ENCODE measurements at regions not wholly inside any gene's neighbourhood (a gene's known extent, or its start where the extent isn't known, plus 50 kb on each side); places are given as distances from the start of the nearest gene placed in this dataset.

DNA sequence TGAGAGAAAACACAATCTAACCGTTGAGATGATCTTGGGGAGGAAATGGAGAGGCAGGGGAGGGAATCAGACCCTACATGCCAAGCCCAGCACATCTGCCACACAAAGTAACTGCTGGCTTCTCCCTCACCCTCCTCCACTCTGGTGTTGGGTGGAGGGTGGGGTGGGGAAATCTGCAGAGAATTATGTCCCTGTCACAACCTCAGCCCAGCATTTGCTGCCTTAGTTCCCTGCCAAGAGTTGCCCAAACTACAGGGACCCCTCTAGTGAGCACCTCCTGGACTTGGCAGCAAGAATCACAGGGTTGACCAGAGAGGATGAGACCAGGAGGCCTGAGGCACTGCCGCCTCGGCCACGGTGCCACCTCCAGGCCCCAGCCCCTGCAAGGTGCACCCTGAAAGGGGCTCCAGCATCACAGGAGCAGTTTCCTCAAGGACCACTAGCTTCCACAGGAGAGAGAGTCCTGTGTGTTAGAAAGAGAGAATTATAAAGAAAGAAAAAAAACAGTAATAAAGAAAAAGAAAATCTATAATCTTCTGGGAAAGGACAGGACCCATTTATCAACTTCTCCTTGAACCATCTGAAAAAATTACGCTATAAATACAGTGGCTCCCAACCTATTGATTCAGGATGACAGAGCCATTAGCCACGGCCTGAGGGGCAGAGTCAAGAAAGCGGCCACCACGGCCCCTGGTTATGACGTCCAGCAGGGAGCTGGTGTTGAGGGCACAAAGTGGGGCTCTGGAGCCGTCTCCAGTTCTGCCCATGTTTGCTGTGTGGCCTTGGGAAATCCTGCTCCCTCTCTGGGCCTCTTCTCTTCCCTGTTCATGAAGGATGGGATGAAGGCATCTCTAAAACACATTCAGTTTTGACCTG is 451.7 kb downstream of the MATN1 start:
- DNase-seq = no peak

DNA sequence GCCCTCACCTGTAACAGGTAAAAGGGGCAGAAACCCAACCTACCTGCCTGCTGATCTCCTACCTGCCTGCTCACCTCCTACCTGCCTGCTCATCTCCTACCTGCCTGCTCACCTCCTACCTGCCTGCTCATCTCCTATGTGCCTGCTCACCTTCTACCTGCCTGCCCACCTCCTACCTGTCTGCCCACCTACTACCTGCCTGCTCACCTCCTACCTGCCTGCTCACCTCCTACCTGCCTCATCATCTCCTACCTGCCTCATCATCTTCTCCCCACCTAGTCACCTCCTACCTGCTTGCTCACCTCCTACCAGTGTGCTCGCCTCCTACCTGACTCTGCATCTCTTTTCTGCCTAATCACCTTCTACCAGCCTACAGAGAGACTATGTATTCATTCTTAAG is 452.9 kb downstream of the MATN1 start:
- no peak for DNase-seq

DNA sequence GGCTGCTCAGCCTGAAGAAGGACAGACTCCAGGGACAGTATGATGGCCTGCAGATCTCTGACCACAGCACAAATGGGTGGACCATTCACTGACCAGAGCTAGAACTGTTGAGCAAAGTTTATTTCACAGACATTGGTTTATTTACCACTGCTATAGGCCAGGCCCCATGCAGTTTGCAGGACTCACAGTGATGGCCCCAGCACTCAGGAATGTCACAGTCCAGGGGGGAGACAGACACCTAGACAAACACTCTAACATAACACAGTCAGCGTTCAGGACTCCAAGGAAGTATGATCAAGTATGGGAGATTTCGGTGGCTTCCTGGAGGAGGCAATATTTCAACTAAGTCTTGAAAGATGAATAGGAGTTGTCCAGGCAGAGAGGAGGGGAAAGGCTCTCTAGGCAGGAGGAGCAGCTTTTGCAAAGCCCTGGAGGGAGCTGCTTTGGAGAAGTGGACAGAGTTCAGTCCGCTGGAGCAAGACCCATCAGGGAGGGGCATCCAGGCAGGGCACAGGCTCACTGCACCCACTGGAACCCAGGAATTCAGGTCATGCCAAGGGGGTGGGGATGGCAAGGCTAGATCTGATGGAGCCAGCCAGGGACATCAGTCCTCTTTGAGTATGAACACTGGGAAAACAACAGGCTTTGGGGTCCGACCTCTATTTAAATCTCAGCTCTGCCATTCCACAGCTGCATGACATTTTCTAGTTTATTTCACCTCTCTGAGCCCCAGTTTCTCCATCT is 454.3 kb downstream of the MATN1 start:
- no peak for DNase-seq

DNA sequence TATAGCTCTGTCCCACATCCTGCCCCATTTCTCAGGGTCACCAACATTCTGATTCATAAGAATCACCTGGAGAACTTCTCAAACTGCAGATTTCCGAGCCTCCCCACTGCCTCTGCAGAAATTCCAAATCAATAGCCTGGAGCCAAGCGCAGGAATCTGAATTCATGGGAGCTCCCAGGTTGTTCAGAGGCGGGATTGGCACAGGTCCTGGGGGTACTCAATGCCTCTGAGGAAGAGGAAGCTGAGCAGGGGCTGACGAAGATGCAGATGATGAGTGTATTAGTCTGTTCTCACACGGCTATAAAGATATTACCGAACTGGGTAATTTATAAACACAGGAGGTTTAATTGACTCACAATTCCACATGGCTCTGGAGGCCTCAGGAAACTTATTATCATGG is 455.5 kb downstream of the MATN1 start:
- DNase-seq = no peak

DNA sequence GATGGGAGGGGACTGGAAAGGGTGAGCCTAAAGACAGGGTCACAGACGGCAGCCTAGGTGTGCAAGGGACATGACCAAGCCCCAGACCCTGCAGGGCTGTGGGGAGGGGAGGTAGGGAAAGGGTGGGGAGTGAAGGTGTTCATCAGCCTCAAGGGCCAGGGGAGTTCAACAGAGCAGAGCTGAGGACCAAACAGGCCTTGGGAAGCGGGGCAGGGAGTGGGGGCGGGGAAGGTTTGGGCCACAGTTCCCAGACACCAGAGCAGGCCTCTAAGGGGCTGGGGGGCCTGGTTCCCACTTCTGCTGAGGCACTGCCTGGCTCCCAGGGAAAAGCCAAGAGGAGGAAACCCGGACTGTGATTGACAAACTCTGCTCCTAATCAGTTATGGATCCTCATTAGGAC is 456.3 kb downstream of the MATN1 start:
- DNase-seq = no peak

DNA sequence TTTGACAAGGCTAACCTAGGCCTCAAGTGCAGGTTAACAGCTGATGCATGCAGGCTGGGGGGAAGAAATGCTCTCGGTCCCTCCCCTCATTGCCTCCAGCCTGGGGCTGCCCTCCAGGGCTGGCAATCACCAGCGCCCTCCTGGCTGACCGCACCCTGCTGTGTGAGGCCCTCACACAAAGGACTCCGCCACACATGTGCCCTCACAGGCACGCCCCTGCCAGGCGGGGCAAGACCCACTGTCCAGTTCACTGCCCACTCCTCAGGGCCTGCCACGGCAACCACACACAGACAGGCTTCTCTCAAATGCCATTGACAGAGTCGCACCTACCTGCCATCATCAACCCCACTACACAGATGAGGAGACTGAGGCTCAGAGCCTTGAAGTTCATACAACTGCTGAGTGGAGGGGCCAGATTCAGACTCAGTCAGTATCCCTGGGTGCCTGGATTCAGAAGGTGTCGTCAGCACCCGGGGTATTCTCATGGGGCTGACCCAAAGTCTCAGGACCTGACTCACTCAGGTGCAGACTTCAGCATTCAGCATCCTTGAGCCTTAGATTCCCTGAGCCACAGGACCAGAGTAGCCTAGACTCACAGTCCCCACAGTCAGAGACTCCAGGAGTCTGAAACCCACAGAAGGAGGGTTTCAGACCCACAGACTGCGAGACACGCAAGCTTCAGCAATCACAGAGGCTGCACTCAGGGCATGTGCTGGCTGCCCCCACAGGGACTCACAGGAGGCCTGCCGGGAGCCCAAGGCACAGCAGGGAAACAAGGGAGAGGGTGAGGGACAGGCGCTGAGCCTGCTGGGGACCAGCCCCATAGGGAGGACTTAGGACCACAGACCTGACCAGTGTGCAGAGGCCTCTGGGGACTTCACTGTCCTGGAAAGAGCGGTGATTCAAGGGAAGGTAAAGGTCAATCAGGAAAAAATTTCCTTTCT is 458.0 kb downstream of the MATN1 start:
- DNase-seq = no peak

DNA sequence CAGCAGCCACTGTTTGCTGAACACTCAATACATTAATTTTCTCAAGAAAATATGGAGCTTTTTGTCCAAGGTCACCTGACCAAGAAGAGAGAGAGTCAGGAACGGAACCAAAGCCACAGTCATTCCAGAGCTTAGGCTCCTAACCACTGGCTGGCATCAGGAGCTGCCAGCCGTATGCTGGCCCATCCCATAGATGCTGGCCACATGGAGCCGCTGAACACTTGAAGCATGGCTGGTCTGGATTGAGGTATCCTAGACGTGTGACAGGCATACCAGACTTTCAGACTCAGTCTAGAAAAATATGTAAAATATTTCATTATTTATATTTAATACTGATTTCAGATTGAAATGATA is 458.7 kb downstream of the MATN1 start:
- no peak for DNase-seq

DNA sequence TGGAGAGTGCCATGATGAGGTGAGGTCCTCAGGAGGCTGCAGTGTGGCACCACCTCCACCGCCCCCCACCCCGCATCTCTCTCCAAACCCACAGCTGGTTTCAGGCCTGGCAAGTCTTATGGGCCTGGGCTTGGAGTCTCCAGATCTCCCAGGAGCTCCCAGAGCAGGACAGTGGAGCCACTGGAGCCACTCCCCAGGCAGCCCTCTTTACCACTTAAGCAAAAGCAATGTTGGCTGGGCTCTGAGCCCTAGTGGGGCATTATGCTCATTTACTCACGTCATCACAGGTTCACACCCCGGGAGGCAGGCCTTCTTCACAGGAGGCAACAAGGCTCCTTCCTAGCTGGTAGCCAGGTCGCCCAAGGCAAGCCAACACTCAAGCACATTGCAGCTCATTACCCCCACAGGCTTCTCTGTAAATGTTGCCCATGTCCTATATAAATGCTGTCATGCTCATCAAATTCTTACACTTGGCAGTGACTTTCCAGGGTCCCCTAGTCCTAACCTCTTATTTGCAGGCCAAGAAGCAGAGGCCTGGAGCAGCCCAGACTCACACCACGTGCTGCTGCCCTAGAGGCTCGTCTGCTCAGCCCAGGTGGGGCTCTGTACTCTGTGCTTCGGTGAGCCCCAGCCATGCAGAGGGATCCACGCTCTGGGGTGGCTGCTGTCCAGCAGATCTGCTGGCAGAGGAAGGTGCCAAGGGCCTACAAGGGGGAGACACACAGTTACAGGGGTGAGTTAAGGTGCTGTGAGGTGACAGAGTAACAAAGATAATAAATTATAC is 459.3 kb downstream of the MATN1 start:
- DNase-seq = no peak

DNA sequence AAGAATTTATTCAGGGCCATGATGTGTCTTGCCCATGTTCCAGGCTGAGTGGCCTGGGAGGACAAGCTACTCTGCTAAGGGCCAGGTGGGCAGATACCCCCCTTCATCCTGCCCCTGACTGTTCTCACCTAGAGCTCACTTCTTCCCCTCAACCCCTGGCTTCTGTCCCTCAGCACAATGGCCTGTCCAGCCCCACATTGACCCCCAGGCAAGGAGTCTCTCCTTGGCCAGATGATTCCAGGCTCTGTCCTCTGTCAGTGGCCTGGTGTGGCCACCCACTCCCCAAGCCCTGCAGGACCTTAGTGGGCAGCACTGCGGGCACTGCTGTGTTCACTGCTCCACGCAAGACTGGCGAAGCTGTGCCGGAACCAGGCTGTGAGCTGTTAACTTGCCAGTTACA is 460.0 kb downstream of the MATN1 start:
- no peak for DNase-seq

DNA sequence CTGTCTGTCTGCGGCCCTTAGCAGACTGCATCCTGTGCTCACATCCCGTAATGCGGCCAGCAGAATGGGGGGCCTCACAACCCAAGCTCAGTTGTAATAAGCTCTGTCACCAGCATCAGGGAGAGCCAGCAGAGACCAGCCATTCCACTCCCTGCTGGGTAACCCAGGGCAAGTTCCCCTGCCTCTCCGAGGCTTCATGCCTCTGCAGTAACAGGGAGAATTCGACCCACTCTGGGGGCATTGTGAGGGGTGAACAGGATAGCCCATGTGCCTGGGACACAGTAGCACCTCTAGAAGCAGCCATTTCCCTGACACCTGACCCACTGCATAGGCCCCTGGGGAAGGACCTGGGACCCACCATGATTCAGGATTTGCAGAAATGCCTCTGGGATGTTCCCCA is 461.2 kb downstream of the MATN1 start:
- no peak for DNase-seq

DNA sequence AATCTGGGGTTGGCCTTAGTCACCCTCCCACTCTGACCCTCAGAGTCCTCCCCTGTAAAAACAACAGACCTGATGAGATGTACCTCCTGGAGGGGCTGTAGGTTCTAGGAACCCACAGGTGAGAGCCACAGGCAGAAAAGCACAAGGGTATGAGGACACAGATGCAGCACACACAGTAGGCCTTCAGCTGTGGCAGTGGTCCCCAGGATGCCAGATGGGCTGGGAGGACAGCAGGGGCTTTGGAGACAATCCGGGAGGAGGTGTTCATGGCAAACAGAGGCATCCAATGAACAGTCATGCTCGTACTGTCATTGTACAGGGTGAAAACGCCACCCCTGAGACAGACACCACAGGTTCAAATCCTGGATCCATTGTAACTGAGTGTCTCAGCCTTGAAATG is 463.1 kb downstream of the MATN1 start:
- DNase-seq = no peak

DNA sequence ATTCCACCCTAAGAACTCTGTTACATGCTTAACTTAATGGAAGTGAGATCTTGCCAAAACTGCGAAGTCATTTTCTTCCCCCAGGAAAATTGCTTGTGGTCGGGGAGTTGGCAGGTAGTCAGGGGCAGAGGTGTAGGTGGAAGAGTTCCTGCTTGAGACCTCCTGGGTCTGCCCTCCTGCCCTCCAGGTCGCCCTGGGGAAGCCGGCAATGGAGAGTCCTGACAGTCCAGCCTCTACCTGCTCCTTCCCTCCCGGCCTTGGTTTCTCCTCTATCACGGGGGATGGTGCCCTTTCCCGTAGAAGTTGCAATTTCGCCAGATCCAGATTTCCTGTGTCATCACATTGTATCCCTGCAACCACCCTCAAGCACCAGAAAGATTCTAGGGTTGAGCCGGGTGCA is 463.8 kb downstream of the MATN1 start:
- DNase-seq = no peak

DNA sequence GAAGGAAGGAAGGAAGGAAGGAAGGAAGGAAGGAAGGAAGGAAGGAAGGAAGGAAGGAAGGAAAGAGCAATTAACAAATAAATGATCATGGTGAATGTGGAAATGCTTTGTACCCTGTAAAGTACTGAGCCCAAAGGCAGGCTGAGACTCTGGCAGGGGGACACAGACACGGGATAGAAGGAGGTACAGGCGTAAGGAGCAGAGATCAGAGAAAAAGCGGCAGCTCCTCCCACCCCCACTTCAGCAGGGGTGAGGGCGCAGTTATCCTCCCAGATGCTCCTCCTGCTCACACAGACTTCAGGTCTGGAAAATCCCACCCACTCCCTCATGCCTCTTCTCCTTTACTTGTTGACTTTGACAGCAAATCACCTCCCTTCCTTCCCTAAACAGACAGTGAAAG is 464.5 kb downstream of the MATN1 start:
- DNase-seq = no peak

DNA sequence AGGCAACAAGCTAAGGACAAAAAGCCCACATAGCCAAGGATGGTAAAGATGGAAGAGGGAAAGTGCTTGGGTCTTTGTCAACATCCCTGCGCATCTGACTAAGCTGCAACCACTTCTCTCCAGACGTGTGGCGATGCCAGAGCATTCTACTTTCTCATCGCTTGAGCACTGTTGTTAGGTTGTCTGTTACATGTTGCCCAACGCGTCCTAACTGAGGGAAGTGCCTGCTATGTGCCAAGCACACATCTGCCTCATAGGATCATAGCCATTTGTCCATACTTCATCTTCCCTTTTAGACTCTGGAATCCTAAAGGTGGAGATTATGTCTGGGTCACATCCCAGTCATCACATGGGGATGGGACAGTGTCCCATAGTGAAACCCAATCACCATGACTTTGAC is 464.9 kb downstream of the MATN1 start:
- DNase-seq = no peak

DNA sequence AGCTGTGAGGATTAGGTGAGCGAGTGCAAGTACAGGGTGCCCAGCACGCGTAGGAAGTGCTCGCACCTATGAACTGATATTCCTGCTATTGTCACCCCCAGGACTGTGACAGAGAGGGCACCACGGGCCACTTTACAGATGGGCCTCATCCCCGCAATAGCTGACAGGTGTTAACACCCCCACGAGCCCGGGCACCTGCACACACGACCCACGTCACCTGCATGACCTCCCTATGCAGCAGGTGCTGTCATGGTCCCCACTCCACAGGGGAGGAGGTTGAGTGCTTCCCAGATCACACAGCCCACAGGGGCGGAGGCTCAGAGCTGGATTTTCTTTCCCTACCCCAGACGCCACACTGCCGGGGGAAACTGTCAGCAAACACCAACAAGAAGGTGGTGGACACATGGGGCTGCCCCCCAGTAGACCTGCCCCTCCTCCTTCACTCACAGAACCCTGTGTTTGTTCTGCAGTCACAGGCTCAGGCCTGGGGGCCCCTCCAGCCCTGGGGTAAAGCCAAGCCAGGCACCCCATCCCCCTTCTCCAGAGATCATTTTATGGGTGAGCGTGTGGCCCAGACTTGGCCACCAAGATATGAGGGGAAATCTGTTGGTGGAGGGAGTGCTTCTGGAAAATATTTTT is 465.5 kb downstream of the MATN1 start:
- DNase-seq = no peak

DNA sequence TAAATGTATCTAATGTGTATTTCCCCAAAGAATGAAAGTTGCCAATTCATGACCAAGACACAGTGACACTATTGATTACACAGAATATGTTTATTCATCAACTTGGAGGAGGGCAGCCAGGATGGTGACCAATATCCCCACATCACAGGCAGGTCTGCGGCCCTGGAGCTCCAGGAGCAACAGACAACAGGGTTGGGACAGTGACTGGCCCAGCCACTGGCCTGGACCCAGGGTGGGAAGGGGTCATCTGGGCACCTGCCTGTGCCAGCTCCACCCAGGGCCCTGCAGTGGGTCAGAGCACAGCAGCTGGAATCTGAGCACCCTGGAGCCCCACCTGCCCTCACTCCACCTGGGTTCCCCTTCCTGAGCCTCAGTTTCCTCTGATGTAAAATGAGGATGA is 466.1 kb downstream of the MATN1 start:
- no peak for DNase-seq

DNA sequence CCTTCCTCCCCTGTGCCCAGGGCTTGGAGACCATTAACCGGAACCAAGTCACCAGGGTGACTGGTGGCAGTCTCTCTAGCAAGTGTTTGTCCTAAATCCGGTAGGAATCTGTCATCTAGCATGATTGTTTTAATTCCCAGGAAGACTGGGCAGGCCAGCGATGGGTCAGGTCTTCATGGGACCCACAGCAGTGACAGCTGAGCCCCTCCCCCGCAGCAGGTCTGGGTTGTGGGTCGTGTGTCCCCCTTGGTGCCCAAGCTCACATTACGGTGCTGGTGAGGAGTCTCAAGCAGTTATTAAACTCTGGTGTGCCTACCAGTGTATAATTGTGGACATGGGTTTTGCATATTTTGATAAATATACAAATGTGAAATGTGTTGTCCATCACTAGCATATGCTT is 466.5 kb downstream of the MATN1 start:
- DNase-seq = no peak

DNA sequence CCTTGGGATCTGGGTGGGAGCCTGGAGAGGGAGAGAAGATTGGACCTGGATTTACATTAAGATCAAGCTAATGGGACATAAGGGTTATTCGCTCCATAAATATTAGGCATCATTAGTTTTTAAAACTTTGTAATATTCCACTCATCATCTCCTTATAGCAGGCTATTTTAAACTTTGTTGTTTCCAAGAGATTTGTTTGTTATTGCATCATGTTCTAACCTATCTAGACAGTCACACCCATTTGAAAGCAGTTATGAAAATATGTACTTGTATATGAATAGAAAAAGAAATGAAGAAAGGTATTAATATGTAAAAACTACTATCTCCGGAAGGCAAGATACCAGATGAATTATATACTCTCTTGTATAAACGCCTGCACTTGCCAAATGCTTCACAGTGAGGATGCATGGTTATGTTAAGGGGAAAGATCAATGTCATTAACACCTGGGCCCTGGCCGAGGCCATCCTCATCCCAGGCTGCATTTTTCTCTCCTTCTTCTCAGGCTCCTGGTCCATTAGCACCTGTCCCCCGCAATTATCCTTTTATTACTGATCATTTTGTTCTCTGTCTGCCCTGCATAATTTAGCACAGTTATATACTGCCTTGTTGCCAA is 468.2 kb downstream of the MATN1 start:
- no peak for DNase-seq

DNA sequence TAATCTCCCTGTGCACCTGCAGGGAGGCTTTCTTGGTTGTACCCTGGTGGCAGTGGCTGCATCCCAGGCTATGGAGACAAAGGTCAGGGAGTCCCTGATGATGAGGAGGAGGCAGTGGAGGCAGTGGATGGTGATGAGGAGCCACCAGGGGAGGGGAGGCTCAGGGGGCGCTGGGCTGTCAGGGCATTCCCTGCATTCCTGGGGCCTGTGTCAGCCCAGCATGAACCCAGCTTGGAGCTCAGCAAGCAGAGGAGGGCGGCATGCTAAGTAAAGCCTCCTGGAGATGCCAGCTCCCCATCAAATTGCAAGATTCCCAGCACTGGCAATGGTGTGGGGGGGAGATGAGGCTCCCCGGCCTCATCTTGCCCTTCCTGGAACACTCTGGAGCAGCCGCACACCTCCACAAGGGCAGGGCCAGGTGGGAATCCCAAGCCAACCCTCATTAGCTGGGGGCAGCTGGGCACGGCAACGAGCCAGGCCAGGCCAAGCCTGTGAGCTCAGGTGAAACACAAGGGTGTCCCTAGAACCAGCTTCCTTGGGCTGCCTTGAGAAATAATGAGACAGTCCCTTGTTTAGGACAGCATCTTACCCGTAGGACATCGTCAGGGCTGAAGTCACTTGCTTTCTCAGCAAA is 469.5 kb downstream of the MATN1 start:
- no peak for DNase-seq

DNA sequence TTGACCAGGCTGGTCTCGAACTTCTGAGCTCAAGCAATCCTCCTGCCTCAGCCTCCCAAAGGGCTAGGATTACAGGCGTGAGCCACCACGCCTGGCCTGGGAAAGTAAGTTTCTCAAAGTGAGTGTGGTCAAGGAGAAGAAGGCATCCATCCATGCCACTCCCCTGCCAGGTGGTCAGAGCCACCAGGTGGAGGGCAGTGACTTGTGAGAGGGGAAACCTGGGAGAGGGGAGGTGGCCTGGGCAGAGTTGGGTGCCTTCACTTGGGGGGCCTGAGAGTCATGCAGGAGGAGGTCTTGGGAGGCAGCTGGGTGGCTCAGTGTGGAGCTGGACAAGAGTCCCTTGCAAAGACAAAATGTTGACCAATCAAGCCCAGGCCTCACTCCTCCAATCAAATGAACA is 470.0 kb downstream of the MATN1 start:
- no peak for DNase-seq

Data from right lung (tissue), 2 donors.